ENCODE measurements at regions not wholly inside any gene's neighbourhood (a gene's known extent, or its start where the extent isn't known, plus 50 kb on each side); places are given as distances from the start of the nearest gene placed in this dataset.

DNA sequence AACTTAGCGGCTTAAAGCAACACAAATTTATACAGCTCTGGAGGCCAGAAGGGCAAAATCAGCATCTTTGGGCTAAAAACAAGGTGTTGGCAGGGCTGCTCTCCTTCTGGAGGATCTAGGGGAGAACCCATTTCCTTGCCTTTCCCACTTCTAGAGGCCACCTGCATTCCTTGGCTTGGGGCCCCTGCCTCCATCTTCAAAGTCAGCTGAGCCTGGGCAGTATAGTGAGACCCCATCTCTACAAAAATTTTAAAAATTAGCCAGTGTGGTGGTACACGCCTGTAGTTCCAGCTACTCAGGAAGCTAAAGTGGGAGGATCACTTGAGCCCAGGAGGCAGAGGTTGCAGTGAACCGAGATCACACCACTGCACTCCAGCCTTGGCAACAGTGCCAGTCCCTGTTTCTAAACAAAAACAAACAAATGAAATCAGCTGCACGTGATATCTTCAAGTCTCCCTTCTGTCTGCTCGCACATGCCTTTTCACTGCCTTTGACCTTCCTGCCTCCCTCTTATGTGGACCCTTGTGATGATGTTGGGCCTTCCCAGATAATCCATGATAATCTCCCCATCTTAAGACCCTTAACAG is 200.6 kb downstream of the ZFP36L2 start:
- peaks cover 16 to 20% (median 18%) of the 10 kb centered on the region in 11 experiments for H3K9me3 ChIP-seq (replicated peaks in 1 of 11)
- H3K4me3 ChIP-seq, result no peak overlapping the region
- H3K36me3 ChIP-seq, result peaks cover 0 to 5% (median 0%) of the 10 kb centered on the region in 11 experiments; a peak in 1 of 22 replicates
- H4K20me1 ChIP-seq, result no peaks in the 10 kb centered on the region
- H3K27me3 ChIP-seq, result no peaks in the 10 kb centered on the region; a peak in 1 of 22 replicates
- TF ChIP-seq Cebpa-rat (IDR thresholded peaks at IDR 0.05), result no peak
- peaks cover 28 to 46% (median 39%) of the 10 kb centered on the region in 10 experiments for H3K4me1 ChIP-seq
- H3K4me2 ChIP-seq, result peak overlapping the region; percentile 17 to 87 (median 45); a peak in 16 of 22 replicates
- peak overlapping the region in 5 of 11 experiments; percentile 4 to 34 (median 11); a peak in 4 of 22 replicates for H3K27ac ChIP-seq
- no peak overlapping the region for H3K9ac ChIP-seq

DNA sequence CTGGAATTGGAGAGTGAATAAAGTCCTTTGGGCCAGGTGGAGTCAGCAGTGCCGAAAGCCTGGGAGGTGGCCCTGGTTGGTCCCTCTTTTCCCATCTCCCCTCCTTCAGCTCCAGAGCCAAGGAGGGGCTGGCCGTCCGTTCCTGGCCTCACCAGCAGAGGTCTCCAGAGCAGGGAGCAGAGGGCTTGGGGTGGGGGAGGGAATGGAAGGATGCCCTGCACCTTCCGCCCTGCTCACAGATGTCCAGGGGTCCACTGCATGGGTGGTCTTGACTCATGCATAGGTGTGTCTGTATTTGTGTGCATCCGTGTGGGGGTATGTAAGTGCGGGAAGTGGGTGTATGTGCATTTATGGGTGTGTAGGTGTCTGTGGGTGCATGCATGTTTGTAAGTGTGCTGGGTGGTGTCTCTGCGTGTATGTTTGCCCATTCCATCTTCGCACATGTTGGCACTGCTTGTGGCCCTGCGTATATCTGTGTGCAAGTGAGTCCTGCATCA is 201.8 kb downstream of the ZFP36L2 start:
- H3K4me1 ChIP-seq, result peaks cover 28 to 48% (median 39%) of the 10 kb centered on the region in 10 experiments
- H3K27ac ChIP-seq, result peak overlapping the region in 7 of 11 experiments; percentile 11 to 37 (median 21); a peak in 6 of 22 replicates
- no peaks in the 10 kb centered on the region for H4K20me1 ChIP-seq
- H3K36me3 ChIP-seq, result peaks cover 0 to 7% (median 0%) of the 10 kb centered on the region in 11 experiments; a peak in 2 of 22 replicates
- no peaks in the 10 kb centered on the region; a peak in 1 of 22 replicates for H3K27me3 ChIP-seq
- peak overlapping the region in 1 of 11 experiments; percentile 3; a peak in 1 of 22 replicates for H3K9ac ChIP-seq
- no peak overlapping the region for H3K4me3 ChIP-seq
- H3K4me2 ChIP-seq, result peak overlapping the region; percentile 1 to 87 (median 38); a peak in 19 of 22 replicates
- H3K9me3 ChIP-seq (replicated peaks in 1 of 11), result peaks cover 25 to 32% (median 30%) of the 10 kb centered on the region in 11 experiments
- no peak for TF ChIP-seq Cebpa-rat (IDR thresholded peaks at IDR 0.05)

DNA sequence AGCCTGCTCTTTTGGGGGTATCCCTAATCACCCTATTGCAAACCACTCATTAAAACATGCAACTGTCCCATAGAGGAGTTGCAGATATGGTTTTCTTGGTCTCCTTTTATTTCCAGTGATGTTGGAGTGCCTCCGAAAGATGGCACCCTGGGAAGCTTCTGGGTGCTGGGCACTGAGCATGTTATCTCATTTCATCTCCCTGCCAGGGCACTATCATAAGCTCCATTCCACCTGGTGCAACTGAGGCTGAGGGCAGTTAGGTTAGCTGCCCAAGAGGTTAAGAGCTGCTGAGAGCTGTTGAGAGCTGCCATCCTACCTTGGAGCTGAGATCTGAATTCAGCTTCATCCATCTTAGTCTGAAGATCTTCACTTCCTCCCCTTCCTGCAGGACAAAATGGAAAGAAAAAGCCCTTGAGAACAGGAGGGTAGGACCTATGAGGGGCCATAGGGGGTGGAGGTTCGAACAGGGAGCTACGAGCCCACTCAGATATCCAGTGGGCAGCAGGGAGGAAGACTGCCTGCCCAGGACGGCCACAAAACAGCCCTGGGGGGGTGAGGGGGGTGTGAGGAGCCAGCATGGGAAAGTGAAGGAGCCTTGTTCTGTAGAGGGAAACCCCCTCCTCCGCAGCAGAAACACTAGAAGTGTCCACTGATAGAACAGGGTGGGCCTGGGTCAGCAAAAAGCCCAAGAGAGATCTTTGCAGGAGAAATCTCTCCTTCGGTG is 202.5 kb downstream of the ZFP36L2 start:
- no peak for TF ChIP-seq Cebpa-rat (IDR thresholded peaks at IDR 0.05)
- no peaks in the 10 kb centered on the region; a peak in 1 of 22 replicates for H3K27me3 ChIP-seq
- no peak overlapping the region for H3K4me3 ChIP-seq
- peak overlapping the region in 6 of 11 experiments; percentile 11 to 37 (median 23); a peak in 9 of 22 replicates for H3K27ac ChIP-seq
- peak overlapping the region in 9 of 11 experiments; percentile 1 to 87 (median 45); a peak in 15 of 22 replicates for H3K4me2 ChIP-seq
- H4K20me1 ChIP-seq, result no peaks in the 10 kb centered on the region
- peaks cover 0 to 7% (median 0%) of the 10 kb centered on the region in 11 experiments; a peak in 2 of 22 replicates for H3K36me3 ChIP-seq
- peaks cover 28 to 48% (median 39%) of the 10 kb centered on the region in 10 experiments for H3K4me1 ChIP-seq
- peak overlapping the region in 1 of 11 experiments; percentile 3; a peak in 1 of 22 replicates for H3K9ac ChIP-seq
- peaks cover 25 to 36% (median 33%) of the 10 kb centered on the region in 11 experiments for H3K9me3 ChIP-seq (replicated peaks in 1 of 11)

DNA sequence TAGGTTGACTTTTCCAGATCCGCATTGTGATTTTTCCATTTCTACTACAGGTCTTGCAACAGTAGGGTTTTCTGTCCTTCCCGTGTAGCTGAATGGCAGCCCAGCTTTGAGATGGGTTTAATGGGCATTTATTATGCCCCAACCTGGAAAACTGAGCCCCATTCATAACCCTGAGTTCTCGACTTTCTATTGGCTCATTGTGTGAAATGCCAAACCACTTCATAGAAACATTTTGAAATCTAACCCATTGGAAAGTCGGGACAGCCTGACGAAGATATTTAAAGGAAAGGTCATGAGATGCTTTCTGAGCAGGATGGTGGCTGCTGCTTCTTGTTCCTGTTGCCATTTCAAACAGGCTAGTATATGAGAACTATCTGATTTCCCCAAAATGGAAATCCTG is 203.5 kb downstream of the ZFP36L2 start:
- TF ChIP-seq Cebpa-rat (IDR thresholded peaks at IDR 0.05), result no peak
- H3K36me3 ChIP-seq, result peaks cover 0 to 7% (median 0%) of the 10 kb centered on the region in 11 experiments; a peak in 2 of 22 replicates
- no peaks in the 10 kb centered on the region for H4K20me1 ChIP-seq
- no peaks in the 10 kb centered on the region; a peak in 1 of 22 replicates for H3K27me3 ChIP-seq
- H3K27ac ChIP-seq, result no peak overlapping the region
- peaks cover 32 to 56% (median 43%) of the 10 kb centered on the region in 10 experiments for H3K4me1 ChIP-seq
- peaks cover 25 to 36% (median 33%) of the 10 kb centered on the region in 11 experiments for H3K9me3 ChIP-seq (replicated peaks in 1 of 11)
- no peak overlapping the region for H3K9ac ChIP-seq
- H3K4me2 ChIP-seq, result 0 out of 22 replicates have a peak overlapping the region, but pooled peaks of 1 of the 11 experiments have one; percentile 3
- no peak overlapping the region for H3K4me3 ChIP-seq

DNA sequence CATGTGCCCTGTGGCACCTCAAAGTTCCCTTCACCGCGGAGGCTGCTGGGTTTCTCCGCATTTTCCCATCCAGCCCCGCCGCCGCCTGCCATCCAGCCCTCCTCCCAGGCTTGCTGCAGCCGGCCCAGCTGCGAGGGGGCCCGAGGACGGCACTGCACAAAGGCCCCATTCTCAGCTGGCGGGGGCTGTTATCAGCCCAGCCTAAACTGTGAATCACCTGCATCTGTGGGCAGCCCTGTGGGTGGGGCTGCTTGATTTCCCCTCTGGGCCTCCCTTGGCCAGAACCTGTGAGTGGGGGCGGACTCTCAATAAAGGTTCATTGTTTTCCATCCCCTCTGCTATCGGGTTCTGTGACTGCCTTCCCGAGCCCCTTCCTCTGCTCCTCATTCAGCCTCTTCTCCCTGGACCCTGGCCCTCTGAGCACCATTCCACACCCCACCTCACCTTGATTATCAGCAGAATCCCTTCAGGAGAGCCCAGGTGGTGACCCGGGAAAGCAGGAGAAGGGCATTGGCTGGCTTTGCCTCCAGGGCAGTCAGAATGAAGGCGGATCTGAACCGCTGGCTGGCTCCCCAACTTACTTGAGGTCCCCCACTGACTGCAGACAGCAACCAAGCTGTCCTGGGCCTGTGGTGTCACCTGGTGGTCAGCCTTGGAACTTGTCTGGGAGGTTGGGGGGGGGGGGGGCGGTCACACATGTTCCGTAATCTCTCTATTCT is 204.5 kb downstream of the ZFP36L2 start:
- H3K27ac ChIP-seq, result no peak overlapping the region
- peaks cover 25 to 50% (median 37%) of the 10 kb centered on the region in 10 experiments for H3K4me1 ChIP-seq
- H3K27me3 ChIP-seq, result no peaks in the 10 kb centered on the region; a peak in 1 of 22 replicates
- TF ChIP-seq Cebpa-rat (IDR thresholded peaks at IDR 0.05), result no peak
- H3K9ac ChIP-seq, result no peak overlapping the region
- H3K4me2 ChIP-seq, result no peak overlapping the region
- H3K36me3 ChIP-seq, result peaks cover 0 to 7% (median 0%) of the 10 kb centered on the region in 11 experiments; a peak in 2 of 22 replicates
- peaks cover 25 to 36% (median 33%) of the 10 kb centered on the region in 11 experiments for H3K9me3 ChIP-seq (replicated peaks in 1 of 11)
- no peaks in the 10 kb centered on the region for H4K20me1 ChIP-seq
- H3K4me3 ChIP-seq, result no peak overlapping the region

DNA sequence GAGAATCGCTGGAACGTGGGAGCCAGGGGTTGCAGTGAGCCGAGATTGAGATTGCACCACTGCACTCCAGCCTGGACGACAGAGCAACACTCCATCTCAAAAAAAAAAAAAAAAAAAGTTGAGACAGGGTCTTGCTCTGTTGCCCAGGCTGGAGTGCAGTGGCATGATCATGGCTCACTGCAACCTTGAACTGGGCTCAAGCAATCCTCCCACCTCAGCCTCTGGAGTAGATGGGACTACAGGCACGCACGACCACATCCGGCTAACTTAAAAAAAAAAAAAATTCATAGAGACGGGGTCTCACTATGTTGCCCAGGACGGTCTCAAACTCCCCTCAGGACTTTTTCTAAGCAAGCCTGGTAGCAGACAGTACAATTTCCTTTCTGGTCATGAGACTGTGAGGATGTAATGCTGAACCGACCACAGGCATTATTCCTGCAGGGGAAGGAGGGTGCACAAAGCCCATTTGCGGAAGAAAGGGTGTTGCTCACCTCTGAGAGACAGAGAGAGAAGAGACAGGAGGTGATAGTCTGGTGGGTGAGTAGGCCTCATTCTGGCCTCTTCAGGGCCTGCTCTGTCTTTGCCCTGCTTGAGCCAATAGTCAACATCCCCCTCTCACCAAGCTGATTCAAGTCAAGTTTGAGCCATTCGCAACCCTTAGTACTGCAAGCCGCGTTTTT is 205.3 kb downstream of the ZFP36L2 start:
- Histone ChIP-seq H3K36me3 (peaks cover 0 to 7% (median 0%) of the 10 kb centered on the region in 11 experiments; a peak in 2 of 22 replicates), H3K4me1 (peaks cover 17 to 42% (median 30%) of the 10 kb centered on the region in 10 experiments), H3K4me2 (no peak overlapping the region), H3K9me3 (replicated peaks in 1 of 11) (peaks cover 25 to 36% (median 33%) of the 10 kb centered on the region in 11 experiments), H3K27me3 (no peaks in the 10 kb centered on the region; a peak in 1 of 22 replicates), H4K20me1 (no peaks in the 10 kb centered on the region), H3K9ac (no peak overlapping the region), H3K27ac (no peak overlapping the region), H3K4me3 (peak overlapping the region in 1 of 10 experiments; percentile 6; a peak in 1 of 20 replicates)
- TF ChIP-seq Cebpa-rat (IDR thresholded peaks at IDR 0.05), result no peak

DNA sequence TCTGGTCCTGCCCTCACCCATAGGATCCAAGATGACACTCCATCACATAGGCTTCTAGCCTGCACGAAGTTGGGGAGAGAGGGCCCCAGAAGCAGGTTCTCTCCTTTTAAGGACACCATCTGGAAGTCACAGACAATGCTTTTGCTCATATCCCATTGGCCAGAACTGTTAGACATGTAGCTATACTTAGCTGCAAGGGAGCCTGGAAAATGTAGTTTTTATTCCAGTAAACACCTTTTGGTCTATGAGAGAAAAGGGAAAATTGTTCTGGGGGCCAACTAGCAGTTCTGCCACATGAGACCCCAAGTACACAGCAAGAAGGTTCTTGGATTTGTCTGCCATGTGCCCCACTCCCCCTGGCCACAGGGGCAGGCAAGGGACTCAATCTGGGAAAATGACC is 206.1 kb downstream of the ZFP36L2 start:
- Histone ChIP-seq H3K4me1 (peaks cover 14 to 34% (median 23%) of the 10 kb centered on the region in 10 experiments), H3K4me3 (0 out of 20 replicates have a peak overlapping the region, but pooled peaks of 1 of the 10 experiments have one; percentile 6), H3K27ac (no peak overlapping the region), H3K27me3 (no peaks in the 10 kb centered on the region; a peak in 1 of 22 replicates), H3K9me3 (replicated peaks in 1 of 11) (peaks cover 25 to 36% (median 33%) of the 10 kb centered on the region in 11 experiments), H3K9ac (no peak overlapping the region), H3K36me3 (peaks cover 0 to 7% (median 0%) of the 10 kb centered on the region in 11 experiments; a peak in 2 of 22 replicates), H4K20me1 (no peaks in the 10 kb centered on the region), H3K4me2 (no peak overlapping the region)
- TF ChIP-seq Cebpa-rat (IDR thresholded peaks at IDR 0.05), result no peak

Data from BLaER1 treated with 17β-estradiol and CSF1 and Interleukin-3, amounts not matched to agents 10 nM and 100 nM (cell line).